HG02973 (cell line): ENCODE measurements at regions not wholly inside any gene's neighbourhood (a gene's known extent, or its start where the extent isn't known, plus 50 kb on each side); places are given as distances from the start of the nearest gene placed in this dataset.

Experiments
- ATAC-seq: cut with Tn5 transposase; IDR thresholded peaks from one replicate; pipeline ENCODE4 v1.9.1; 2021; ENCODE audit warnings: moderate library complexity; ENCODE audit not compliant: unreplicated experiment

DNA sequence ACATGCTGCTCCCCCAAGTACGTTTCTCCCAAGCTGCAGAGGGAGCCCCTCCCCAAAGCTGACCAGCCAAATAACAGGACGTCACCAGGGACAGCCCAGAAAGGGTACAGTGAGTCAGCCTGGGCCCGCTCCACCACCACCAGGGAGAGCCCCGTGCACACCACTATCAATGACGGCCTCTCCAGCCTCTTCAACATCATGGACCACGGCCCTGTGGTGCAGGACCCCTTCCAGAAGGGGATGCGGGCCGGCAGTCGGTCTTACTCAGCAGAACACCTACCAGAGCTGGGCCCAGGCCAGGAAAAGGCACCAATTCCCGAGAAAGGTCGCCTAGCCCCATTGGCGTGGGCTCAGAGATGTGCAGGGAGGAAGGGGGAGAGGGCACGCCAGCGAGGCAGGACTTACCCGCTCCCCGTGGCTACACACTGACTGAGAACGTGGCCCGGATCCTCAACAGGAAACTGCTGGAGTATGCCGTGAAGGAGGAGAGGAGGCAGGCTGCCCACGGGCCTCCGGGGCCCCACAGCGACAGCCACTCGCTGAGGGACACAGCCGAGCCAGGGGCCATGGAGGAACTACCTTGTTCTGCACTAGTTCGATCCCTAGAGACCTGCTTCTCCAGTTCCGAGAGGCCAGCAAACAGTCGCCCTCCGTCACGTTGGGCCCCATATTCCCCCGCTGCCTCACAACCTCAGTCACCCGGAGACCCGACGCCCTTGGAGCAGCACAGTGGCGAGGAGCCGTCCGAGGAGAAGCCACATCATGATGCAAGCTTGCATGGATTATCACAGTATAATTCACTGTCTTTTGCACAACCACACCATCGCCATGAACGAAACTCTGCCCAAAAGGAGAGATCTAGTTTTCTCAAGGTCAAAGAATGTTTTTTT, 815.9 kb upstream of the KLHL1 start:
- no peak for ATAC-seq

DNA sequence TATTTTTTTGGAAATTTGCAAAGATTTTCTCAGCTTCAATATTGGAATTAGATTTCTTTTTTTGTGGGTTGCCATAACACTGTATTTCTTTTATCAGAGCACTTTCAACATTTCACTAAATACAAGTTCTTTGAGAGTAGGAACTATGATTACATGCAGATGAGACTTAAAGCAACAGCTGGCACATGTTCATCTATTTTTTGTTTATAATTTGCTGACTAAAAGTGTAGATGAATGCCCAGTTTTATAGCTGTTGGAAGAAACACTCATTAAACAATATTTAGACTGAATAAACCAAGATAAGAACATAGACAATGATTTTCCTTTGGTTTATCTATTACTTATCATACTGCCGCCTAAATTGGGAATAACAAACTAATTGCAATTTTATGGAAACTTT, 803.0 kb upstream of the KLHL1 start:
- no peak for ATAC-seq

DNA sequence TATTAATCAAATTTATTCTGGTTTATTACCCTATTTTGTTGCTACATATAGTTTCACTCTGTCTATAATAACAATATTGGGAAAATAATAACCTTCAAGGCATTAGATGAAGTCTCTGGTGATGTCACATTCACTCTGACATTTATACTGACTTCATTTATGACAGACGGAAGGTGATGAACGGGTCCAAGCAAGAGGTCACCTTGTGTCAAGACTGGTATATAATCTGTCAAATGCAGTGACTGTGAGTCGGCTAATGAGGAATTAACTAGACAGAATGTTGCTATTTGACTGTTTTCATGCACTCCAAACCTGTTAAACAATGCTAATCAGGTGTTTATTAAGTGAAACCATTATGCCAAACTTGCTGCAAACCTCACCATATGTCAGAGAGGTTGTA, 800.5 kb upstream of the KLHL1 start:
- no peak for ATAC-seq

DNA sequence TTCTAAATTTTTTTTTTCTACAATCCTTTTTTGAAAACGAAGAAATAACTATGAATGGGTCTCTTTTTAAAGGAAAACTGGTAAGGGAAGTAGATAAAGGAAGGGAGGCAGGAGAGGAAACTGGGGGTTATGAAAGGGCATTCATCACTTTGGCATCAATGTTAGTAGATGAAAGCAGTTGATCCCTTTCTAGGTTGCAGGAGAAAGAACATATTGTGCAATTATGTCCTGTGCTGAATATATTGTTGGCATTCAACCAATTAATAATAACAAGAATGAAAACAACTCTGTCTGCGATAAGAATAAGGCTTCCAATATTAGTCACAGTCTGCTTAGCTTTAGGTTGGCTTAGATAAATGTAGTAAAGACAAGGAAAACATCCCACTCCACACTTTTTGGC, 796.8 kb upstream of the KLHL1 start:
- no peak for ATAC-seq

DNA sequence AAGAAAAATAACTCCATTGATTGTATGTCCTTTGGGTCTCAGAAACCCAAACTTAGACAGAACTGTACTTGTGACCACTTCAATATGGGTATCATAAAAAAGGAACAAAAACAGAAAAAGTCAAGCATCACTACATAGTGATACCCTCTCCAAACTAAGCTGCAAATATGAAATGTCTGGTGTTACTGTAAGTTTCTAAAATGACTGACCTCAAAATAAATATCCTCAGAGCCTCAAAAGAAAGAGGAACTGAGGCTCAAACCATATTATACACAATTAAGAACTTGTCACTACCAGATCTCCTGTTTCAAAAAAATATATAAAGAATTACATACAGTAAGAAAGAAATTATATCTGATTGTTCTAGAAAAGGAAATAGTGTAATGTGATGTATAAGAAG, 787.9 kb upstream of the KLHL1 start:
- no peak for ATAC-seq

DNA sequence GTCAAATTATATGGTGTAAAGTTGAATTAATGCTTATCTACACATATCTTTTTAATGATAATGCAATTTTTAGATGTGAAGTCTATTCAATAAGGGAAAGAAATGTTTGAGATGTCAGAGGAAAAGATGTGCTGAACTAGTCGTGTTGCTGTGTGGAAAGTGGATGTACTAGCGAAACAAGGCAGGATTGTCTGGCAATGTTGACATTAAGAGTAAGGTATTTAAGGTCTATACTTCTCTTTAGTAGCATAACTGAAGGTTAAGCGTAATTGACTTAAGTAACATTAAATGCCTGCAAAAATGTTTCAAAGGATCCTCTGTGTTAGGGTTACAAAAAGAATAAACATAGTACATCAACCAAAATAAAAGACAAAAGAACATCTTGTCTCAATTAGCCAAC, 787.3 kb upstream of the KLHL1 start:
- no peak for ATAC-seq

DNA sequence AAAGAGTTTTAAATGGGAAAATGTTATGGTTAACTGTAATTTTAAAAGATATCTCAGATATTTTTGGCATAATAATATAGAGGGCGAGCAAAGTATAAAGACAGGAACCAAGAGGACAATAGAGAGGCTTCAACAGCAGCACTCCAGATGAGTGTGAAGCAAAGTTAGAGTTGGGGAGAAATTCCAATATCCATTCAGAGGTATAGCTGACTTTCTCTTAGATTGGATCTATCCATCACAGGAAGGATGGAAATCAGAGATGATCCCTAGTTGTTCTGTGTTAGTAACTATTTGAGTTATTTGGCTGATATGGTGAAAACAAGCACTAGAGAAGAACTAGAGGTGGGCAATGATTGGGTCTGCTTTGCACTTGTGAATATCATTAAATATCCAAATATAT, 786.0 kb upstream of the KLHL1 start:
- no peak for ATAC-seq

DNA sequence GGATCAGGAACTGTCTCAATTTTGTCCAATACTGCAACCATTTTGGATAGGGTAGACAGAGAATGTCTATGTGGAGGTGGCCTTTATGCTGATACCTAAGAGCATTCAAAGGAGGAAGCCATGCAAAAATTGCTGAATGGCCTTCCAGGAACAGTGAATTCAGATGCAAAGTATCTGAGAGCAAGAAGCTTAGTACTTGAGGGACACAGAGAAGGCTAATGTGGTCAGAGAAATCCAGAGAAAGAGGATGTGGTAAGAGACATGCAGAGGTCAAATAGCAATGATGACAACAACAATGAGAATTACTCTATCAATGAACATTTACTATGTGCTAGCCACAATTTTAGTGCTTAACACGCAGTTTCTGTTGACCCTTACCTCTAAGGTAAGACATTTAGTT, 785.6 kb upstream of the KLHL1 start:
- peak; percentile 73 for ATAC-seq

DNA sequence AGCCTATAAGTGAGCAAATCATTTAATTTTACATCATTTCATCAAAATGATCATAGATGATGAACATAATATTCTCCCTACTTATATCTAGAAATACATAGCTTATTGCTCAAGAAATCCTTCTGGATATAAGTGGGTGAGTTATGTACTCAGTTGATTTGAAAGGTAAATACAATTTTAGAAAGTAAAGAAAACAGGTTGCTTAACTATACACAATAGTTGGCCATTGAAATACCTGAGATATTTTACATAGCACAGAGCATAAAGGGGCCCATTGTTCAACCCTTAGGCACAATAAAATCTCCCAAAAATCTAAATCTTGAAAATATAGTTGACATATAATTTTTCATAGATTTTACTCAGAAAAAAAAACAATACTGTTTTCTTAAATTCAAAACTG, 782.0 kb upstream of the KLHL1 start:
- ATAC-seq, result no peak

DNA sequence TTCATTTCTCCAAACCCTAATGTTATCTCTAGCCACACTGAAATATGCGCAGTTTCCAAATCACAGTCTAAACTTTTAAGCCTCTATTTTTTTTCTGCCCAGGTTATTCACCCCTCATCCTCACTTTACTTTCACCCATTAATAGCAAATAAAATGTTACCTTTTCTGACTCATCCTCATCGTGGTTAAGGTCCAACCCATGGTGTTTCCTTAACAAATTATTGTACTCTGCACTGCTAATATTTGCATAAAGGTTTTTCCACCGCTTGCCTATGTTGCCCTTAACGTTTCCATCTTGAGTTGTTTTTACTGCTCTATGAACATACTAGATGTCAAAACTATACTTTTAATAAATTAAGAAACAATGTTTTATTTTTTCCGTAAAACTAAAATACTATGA, 780.9 kb upstream of the KLHL1 start:
- ATAC-seq, result no peak

DNA sequence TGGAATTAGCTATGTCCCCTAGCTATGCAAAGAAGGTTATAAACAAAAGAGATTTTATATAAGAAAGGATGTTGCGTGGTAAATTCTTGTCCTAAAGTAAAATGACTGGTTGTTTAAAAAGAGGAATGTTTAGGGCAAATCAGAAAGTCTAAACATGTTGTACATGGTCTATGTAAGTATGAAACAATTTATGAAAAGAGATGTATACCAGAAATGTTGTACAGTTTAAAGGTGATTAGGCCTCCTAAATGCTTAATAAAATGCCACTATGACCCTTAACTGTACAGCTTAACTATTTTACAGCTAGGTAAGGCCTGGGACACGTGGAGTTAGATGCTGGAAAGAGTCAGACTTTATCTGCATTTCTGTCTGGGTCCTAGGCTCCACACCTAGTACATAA, 775.9 kb upstream of the KLHL1 start:
- no peak for ATAC-seq

DNA sequence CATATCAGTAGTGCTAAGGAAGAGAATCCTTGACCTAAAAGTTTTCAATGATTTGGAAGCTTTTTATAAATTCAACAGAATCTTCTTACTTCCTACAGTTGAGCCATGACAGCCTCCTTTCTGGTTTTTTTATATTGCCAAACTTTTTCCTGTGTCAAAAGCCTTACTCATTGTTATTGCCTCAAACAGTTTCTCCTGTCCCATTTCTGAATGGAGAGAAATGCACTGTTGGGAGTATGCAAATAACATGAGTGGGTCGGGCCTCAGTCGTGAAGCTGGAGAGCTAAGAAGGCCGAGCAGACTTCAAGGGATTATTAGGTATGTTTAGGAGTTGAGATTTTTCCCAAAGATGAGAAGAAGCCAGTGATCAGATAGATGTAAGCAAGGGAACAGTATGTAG, 766.4 kb upstream of the KLHL1 start:
- ATAC-seq, result no peak

DNA sequence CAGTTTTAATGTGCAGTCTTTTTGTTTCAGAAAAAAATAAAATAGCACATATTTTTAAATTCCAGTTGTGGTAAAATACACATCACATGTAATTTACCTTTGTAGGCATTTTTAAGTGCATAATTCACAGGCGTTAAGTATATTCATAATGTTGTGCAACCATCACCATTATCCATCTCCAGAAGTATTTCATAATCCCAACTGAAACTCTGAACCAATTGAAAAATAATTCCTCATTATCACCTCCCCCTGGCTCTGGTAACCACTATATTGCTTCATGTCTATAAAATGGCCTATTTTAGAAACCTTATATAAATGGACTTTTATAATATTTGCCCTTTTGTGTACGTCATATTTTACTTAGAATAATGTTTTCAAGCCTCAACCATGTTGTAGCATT, 756.5 kb upstream of the KLHL1 start:
- ATAC-seq, result no peak

DNA sequence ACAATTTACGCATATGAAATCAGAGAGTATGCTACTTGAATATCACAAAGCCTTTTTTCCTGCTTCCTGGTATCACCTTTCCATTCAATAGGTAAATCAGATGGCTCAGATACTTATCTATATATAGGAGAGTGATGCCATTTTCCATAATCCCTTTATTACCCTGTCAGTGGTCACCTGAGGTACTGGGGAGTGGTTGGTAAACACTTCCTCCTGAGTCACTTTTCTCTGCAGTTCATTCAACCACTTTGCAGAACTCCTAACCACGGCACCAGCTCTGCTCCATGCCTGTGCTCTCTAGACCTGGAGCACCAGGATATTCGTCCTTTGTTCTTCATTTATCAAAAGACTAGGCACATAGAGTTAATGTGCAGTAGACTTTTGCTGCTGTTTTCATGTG, 748.5 kb upstream of the KLHL1 start:
- no peak for ATAC-seq

DNA sequence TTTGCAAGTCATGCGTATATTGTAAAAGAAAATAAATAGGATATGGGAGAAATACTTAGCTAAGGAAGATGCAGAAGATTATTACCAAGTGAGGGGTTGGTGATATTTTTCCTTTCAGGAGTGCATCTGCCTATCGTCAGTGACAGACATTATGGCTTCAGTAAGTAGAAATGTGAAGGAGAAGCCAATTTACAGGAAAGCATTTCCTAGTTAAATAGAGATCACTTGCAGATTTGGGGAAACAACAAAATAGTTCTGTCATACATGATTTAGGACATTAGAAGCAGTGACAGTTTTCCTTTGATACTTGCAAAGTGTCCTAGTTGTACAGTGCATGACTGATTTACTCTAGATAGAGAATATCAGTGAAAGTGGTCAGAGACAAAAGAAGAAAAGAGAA, 747.8 kb upstream of the KLHL1 start:
- ATAC-seq, result no peak

DNA sequence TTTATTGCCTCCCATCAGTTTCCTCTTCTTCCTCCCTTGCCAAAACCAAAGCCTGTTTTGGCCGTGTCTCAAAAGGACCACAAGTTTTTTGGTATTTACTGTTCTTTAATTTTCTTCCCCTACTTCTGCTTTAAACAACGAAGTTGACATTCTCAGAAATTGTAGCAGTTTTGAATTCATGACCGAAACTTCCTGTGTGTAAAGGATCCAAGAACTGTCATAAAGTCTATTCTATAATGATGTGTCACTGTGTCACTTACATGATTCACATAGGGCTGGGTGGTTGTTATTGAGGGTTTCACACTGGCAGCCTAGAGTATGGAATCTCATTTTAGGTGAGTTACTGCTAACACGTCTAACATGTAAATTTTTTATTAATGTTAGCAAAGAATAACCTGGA, 741.0 kb upstream of the KLHL1 start:
- no peak for ATAC-seq

DNA sequence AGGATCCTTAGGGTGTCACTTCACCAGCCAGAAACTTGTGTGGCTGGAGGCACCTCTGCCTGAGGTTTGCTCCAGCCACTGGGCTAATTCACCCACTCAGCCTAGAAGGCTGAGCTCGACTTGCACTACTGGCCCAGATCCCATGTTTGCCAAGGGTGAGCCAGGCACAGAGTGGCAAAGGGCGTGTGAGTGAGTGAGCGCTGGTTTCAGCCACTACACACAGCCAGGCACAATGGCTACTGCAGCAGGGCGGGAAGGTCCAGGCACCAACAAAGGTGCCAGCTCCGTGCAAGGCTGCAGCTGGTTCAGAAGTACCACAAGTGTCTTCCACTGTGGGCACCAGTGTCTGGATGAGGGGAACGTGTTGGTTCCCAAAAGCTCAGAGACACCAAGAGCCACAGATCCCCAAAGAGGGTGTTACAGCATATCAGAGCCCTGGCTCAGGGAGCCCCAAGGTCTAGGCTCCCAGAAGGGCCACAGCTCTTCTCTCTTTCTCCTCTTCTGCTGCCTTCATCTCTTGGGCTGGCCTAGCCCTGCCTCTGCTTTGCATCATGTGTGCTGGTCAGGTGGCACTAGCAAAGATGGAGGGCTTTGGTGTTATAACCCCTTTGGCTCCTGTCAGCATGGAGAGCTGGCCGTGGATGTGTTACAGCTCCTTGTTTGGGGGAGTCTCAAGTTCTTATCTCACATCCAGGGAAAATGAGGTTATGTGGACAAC, 736.3 kb upstream of the KLHL1 start:
- no peak for ATAC-seq

DNA sequence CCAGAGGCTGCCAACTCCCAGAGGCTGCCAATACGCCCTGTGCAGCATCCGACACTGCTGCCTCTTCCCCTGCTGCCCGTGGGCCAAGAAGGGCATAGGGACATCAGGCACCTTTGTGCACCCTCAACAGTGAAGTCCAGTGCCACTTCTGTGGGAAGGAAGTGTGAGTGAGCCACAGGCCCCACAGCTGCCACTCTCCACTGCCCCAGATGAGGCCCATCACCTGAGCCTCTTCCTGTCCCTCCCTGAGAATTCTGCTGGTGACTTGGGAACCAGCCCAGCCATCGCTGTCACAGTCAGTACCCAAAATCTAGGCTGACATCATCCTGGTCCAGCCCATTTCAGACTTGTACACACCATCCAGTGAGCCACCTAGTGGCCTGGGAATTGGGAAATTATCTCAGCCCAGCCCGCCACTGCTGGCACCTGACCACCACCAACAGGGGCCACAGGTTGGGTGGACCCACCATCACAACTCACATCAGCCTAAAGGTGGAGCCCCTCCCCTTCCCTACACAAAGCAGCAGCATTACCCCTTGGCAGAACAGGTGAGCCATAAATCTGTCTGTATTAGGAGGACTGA, 733.9 kb upstream of the KLHL1 start:
- no peak for ATAC-seq

DNA sequence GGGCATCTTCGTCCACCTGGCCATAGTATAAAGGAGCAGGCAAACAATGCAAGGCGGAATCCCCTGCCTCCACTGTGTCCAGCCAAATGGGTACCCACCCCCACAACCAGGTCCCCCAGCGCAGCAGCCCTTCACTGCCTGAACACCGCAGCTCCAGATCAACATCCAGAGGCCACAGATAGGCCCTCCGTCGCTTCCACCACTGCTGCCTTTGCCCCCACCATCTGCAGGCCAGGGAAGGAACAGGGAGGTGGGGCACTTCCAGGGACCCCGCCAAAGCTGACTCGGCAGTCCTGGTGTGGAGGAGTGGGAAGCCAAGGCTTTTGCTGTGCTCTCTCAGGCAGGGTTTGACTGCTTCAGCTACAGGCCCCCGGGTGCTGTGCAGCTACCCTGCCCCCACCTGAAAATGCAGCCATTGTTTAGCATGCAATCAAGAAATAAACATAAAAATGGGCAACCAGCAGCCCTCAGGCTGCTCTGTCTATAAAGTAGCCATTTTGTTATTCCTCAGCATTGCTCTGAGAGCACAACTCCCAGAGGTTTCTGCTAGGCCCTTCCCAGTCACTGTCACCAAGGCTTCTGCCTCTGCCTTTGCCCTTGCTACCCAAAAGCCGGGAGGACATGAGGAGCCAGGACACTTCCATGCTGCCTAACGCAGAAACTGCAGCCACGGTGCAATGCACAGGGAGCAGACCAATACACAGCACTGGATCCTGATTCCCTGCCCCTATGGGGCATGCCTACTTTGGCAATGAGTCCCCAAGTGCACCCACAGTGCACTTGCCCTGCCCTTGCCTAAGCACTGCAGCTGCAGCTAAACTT, 733.2 kb upstream of the KLHL1 start:
- ATAC-seq, result no peak

DNA sequence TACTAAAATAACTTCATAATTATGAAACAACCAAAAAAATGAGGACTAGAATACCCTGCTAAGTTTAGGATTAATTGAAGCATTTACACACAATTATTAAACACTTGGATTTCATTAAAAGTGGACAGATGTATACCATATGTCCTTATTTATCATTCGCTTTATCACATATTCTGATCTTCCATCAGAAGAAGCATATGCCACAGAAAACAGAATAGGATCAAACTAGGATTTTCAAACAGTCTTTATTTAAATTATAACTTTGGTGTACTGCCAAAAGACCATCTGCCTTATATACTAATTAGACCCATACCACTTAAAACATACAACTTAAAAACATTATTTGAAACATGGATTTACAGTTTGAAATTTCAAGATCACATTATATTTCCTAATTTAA, 727.1 kb upstream of the KLHL1 start:
- ATAC-seq, result no peak

DNA sequence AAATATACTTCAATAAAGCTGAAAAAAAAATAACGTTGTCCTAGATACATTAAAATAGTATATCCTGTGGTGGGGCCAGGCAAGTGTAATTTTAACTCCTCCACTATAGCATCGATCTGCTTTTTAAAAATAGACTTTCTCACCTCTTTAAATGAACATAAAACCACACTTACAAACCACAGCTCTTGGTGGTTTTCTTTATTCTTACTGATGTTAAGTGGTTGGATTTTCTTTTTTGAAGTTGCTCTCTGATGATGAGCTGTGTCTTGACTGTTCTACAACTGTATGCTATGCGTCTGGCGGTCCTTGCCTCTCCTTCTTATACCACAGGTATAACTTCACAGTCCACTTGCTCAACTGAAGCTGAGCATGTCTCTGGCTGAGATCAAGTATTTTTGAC, 721.5 kb upstream of the KLHL1 start:
- no peak for ATAC-seq
